ENCODE measurements at regions not wholly inside any gene's neighbourhood (a gene's known extent, or its start where the extent isn't known, plus 50 kb on each side); places are given as distances from the start of the nearest gene placed in this dataset.
"Not testable (repeated sequence)": the region's sequence is repeated elsewhere in the genome, so short reads cannot be mapped to it uniquely, and the experiment has no call there.

GRCh38 chr16:32116533-32116932 lies 136.6 kb upstream of the TP53TG3D start:
- TF ChIP-seq CTCF (IDR thresholded peaks at IDR 0.05); ZFX (IDR thresholded peaks at IDR 0.05; ENCODE audit: borderline replicate concordance): not testable (repeated sequence)

All from 22Rv1 (cell line).